Stomach (tissue), 8 donors: ENCODE measurements at regions not wholly inside any gene's neighbourhood (a gene's known extent, or its start where the extent isn't known, plus 50 kb on each side); places are given as distances from the start of the nearest gene placed in this dataset.

Experiments
- DNase-seq, 2 donors: peaks; one replicate each; pipeline versions ENCODE4 v3.0.0 to v3.0.0-alpha.2; 2013 to 2019
- H3K27ac ChIP-seq, 5 donors: fragments of 200-600 bp in 4 of 5; sonication (generic) in 4 of 5; one replicate each; pipeline ENCODE4 v1.5.1; 2013 to 2019; ENCODE audit warnings: mild to moderate bottlenecking in 1 of 5, moderate library complexity in 1 of 5
- H3K27me3 ChIP-seq, 3 donors: fragments of 200-600 bp; sonication (generic); one replicate each; pipeline ENCODE4 v1.5.1; 2017 to 2019; ENCODE audit warnings: mixed run types in 1 of 3
- H3K36me3 ChIP-seq, 4 donors: fragments of 200-600 bp; sonication (generic); 1 replicate in 3 of 4; 2 replicates in 1 of 4; pipeline ENCODE4 v1.5.1; 2016 to 2019
- H3K4me1 ChIP-seq, 4 donors: fragments of 200-600 bp; sonication (generic); one replicate each; pipeline ENCODE4 v1.5.1; 2016 to 2019
- H3K4me3 ChIP-seq, 4 donors: fragments of 200-600 bp; sonication (generic) in 3 of 4; one replicate each; pipeline ENCODE4 v1.5.1; 2016 to 2019; ENCODE audit warnings: mild to moderate bottlenecking in 1 of 4
- H3K9me3 ChIP-seq, 4 donors: fragments of 200-600 bp; sonication (generic); one replicate each; pipeline ENCODE4 v1.5.1; 2016 to 2019
- CTCF ChIP-seq, 7 experiments: fragments of 450-650 bp in 4 of 7; fragments of 200-600 bp in 3 of 7; sonication (generic) in 3 of 7; IDR thresholded peaks; one replicate each; pipeline ENCODE4 v1.5.1; 2016 to 2019; ENCODE audit warnings: antibody characterized with exemption in 7 of 7, control low read depth in 2 of 7, mild to moderate bottlenecking in 1 of 7
- EP300 ChIP-seq: sonication (generic); formaldehyde crosslinking; IDR thresholded peaks from one replicate; pipeline ENCODE4 v1.6.1; 2017; ENCODE audit warnings: antibody characterized with exemption
- POLR2A ChIP-seq, 4 donors: fragments of 450-650 bp; IDR thresholded peaks; one replicate each; pipeline ENCODE4 v1.6.1; 2016; ENCODE audit warnings: antibody characterized with exemption in 4 of 4, control low read depth in 2 of 4, mild to moderate bottlenecking in 1 of 4, moderate library complexity in 1 of 4
- POLR2AphosphoS5 ChIP-seq, 3 donors: sonication (generic); formaldehyde crosslinking; IDR thresholded peaks; one replicate each; pipeline ENCODE4 v1.6.1; 2016; ENCODE audit warnings: antibody characterized with exemption in 3 of 3
- WGBS, 5 donors: extraction: QIAGEN DNeasy Blood & Tissue Kit in 3 of 5; methylation state at CpG; one replicate each; pipeline versions ENCODE4 v1.1.5 to v1.1.7; 2013 to 2018; 5-methylcytosine and 5-hydroxymethylcytosine counted together
- intact Hi-C: fragments of 100-400 bp; cut with DNase I; formaldehyde crosslinking; loops from one replicate; pipeline ENCODE4 v1.15.1; 2023; ENCODE audit warnings: low total_unique reads
- donor health status: healthy with polysubstance abuse.
- donor health status: Bipolar disorder and iron deficiency.
- donor health status: healthy.

- DNase-seq: no peak
- peaks cover 0 to 27% (median 15%) of the 10 kb centered on the region in 4 donors for H3K4me1 ChIP-seq
- no peaks in the 10 kb centered on the region for H3K27me3 ChIP-seq
- WGBS, 5 donors: 85 to 96% (median 91%) methylated on average over 2 of the region's 2 CpGs
- no peaks in the 10 kb centered on the region for H3K36me3 ChIP-seq
- peak overlapping the region in 4 of 5 donors; percentile 13 to 76 (median 42) for H3K27ac ChIP-seq
- TF ChIP-seq EP300 (no peak), POLR2A (IDR thresholded peaks at IDR 0.05) (no peak), CTCF (IDR thresholded peaks at IDR 0.05) (no peak), POLR2AphosphoS5 (IDR thresholded peaks at IDR 0.05) (no peak)
- intact Hi-C loops: no loop called here
- no peaks in the 10 kb centered on the region for H3K9me3 ChIP-seq
- H3K4me3 ChIP-seq: no peak overlapping the region
Observed at GRCh38 chr5:115378754-115379153, 82.3 kb upstream of the CCDC112 start.

DNA sequence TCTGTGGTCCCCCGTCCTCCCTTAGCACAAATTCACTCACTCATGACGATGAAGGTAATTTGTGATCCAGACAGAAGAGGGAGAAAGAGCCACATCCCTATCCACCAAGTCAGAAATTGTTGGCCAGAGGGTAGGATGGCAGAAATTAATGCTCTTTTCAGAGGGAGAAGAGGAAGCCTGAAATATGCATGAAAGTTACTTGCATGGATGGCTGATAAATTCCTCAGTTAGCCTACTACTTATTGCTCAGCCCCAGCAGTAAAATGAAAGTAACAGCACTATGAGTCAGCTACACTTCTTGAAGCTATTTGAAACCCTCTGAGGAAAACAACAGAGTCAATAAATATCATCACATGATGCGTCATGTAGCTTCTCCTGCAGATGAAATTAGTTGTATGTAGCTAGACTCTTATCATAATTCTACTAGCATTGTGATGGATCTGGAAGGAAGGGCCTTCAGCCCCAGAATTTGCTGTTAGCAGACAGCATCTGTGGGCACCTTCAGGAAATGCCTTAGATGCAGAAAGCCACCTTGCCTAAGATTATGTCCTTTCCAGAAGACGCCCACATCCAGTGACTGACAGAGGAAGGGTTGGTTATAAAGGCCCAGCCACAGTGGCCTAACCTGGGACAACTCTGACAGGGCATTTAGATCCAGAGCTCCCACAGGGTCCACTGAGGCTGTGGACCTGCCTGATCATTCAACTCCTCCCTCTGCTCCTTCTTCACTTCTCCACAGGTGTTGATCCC lies 81.2 kb upstream of the CCDC112 start:
- WGBS, 5 donors: 71 to 79% (median 75%) methylated on average over 4 of the region's 4 CpGs
- no peaks in the 10 kb centered on the region for H3K36me3 ChIP-seq
- peaks cover 0 to 27% (median 15%) of the 10 kb centered on the region in 4 donors for H3K4me1 ChIP-seq
- no peaks in the 10 kb centered on the region for H3K27me3 ChIP-seq
- peak in 1 of 2 donors; percentile 18 for DNase-seq
- peak overlapping the region in 2 of 5 donors; percentile 2 to 10 for H3K27ac ChIP-seq
- no peak overlapping the region for H3K4me3 ChIP-seq
- intact Hi-C loops: no loop called here
- TF ChIP-seq EP300 (no peak), POLR2AphosphoS5 (IDR thresholded peaks at IDR 0.05) (no peak), POLR2A (IDR thresholded peaks at IDR 0.05) (no peak), CTCF (IDR thresholded peaks at IDR 0.05) (peak in 1 of 7 experiments; percentile 22)
- no peaks in the 10 kb centered on the region for H3K9me3 ChIP-seq

DNA sequence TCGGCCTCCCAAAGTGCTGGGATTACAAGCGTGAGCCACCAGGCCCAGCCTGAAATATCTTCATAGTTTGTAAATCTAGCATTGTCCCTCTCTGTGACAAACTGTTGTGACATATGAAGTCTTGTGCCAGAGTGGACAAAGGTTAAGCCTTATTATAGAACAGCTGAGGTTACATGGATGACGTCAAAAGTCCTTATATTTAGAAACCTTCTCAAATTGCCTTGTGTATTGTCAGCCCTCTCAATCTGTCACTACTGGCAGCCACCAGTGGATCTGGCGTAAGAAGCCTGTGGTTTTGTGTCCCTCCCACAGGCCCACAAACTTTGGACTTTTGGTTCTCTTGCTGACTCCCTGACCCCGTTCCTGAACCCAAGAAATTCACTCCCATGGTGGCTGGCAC lies 79.4 kb upstream of the CCDC112 start:
- Histone ChIP-seq H3K4me1 (peaks cover 0 to 27% (median 15%) of the 10 kb centered on the region in 4 donors), H3K36me3 (no peaks in the 10 kb centered on the region), H3K9me3 (no peaks in the 10 kb centered on the region), H3K27me3 (no peaks in the 10 kb centered on the region), H3K4me3 (no peak overlapping the region), H3K27ac (no peak overlapping the region)
- TF ChIP-seq EP300 (no peak), CTCF (IDR thresholded peaks at IDR 0.05) (no peak), POLR2AphosphoS5 (IDR thresholded peaks at IDR 0.05) (no peak), POLR2A (IDR thresholded peaks at IDR 0.05) (no peak)
- intact Hi-C loops: no loop called here
- WGBS, 5 donors: 60 to 82% (median 76%) methylated on average over 5 of the region's 5 CpGs
- DNase-seq: no peak

DNA sequence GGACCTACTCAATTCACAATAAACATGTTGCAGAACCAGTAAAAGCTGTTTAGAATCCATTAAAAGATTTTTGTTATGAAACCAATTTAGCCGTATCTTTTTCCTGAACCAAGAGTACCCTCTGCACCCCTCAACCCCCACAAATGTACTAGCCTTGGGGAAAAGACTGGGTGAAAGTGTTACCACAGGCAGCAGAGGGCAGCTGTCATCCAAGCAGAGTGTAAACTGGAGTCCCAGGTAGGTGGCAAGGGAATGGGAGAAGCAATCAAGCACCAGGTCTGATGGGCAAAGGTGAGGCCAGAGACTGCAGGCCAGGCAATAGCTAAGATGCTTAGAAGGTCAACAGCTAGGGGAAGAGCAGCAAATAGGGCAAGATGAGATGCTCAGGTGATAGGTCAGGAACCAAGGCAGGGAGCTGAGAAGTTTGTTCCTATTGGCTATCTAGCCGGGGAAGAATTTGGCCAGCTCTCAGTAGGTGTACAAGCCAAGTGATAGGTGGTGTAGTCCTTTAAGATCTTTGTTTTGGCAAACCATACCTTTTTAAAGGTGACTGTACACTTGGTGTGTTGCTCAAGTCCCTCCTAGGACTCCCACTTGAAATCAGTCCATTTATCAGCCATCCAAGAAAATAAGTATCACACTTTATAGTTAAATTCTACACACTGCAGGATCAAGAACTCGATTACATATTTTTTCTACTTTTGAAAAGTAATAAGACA lies 77.8 kb upstream of the CCDC112 start:
- Histone ChIP-seq H3K27ac (no peak overlapping the region), H3K36me3 (no peaks in the 10 kb centered on the region), H3K4me1 (peaks cover 0 to 21% (median 12%) of the 10 kb centered on the region in 4 donors), H3K9me3 (no peaks in the 10 kb centered on the region), H3K4me3 (no peak overlapping the region), H3K27me3 (no peaks in the 10 kb centered on the region)
- peak in 1 of 2 donors; percentile 37 for DNase-seq
- intact Hi-C loops: no loop called here
- 79 to 95% (median 84%) methylated on average over 3 of the region's 3 CpGs for WGBS, 5 donors
- TF ChIP-seq EP300: no peak
- peak in 3 of 7 experiments; percentile 14 to 45 (median 27) for TF ChIP-seq CTCF (IDR thresholded peaks at IDR 0.05)
